GM21367 (cell line): ENCODE measurements at regions not wholly inside any gene's neighbourhood (a gene's known extent, or its start where the extent isn't known, plus 50 kb on each side); places are given as distances from the start of the nearest gene placed in this dataset.

Experiments
- ATAC-seq: cut with Tn5 transposase; IDR thresholded peaks from one replicate; pipeline ENCODE4 v1.9.1; 2021; ENCODE audit not compliant: unreplicated experiment

DNA sequence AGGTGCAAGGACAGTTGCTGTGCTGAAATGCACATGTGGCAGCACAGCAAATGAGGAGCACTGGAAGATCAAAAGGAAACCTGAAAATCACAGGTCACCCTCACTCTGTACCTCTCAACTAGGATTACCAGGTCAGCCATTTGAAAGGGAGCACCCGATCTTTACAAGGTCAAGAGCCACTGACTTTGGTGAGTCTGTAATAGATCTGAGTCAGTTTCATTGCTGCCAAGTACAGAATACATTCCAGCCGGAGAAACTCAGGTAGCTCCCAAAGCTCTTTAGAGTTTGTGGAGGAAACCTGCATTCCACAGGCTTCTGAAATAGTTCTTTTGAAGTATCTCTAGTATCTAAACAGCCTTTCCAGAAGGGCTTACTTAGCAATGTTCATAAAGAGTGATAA lies 217.5 kb downstream of the SNX13 start:
- no peak for ATAC-seq

DNA sequence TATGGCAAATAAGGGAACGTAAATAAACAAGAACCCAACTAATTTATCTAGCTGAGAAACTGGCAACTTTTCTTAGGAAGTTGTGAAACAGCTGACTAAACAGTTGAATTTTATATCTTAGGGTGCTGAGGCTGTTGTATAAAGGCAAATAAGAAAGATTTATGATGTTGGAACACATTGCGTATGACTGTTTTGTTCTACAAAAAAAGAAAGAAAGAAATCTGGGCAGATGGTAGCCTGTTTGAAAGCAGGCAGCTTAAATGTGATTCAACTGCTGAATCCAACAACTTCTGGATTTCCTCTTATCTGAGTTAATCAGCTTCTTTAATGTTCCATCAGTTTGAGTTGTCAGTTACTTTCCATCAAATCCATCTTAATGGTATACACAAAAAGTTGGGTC lies 214.5 kb downstream of the SNX13 start:
- ATAC-seq, result no peak

DNA sequence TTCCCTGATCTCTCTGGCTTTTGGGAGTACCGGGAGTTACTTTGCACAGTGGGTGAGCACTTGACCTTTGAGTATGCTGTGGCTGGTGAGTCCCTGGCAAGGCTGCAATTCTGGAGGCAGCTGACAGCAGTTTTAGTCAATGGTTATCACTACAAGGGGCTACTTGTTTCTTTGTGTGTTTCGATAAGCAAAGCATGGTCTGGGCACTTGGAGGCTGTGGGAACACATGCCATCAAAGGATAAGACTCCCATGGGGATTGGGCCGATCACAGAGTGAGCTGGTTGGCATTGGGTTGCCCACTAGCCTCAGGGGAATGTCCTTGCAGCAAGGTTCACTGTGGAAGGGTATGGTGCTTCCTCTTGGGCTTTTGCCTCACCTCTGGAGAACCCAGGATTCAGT lies 208.2 kb downstream of the SNX13 start:
- ATAC-seq, result no peak
